Activated CD4-positive, alpha-beta T cell treated with anti-CD3 and anti-CD28 coated beads for 24 hours (primary cell): ENCODE measurements at regions not wholly inside any gene's neighbourhood (a gene's known extent, or its start where the extent isn't known, plus 50 kb on each side); places are given as distances from the start of the nearest gene placed in this dataset.
"Not testable (repeated sequence)": the region's sequence is repeated elsewhere in the genome, so short reads cannot be mapped to it uniquely, and the experiment has no call there.

Experiments used
- DNase-seq, 2 donors: peaks; one replicate each; pipeline ENCODE4 v3.0.0-alpha.2; 2020; ENCODE audit warnings: low read depth in 2 of 2

- DNase-seq: no peak
Observed at GRCh38 chr6:130672153-130672552, 155.1 kb upstream of the SMLR1 start.

GRCh38 chr6:130674604-130675003 lies 152.6 kb upstream of the SMLR1 start:
- DNase-seq: no peak

GRCh38 chr6:130675072-130675471 lies 152.1 kb upstream of the SMLR1 start:
- DNase-seq: no peak

- DNase-seq: no peak
Observed at GRCh38 chr6:130676077-130676772, 151.0 kb upstream of the SMLR1 start.

GRCh38 chr6:130676773-130677144 lies 150.4 kb upstream of the SMLR1 start:
- DNase-seq: no peak

- DNase-seq: no peak
Observed at GRCh38 chr6:130677312-130677711, 149.9 kb upstream of the SMLR1 start.

- DNase-seq: no peak
Observed at GRCh38 chr6:130677766-130678165, 149.4 kb upstream of the SMLR1 start.

- DNase-seq: no peak
Observed at GRCh38 chr6:130679684-130680083, 147.5 kb upstream of the SMLR1 start.

- no peak for DNase-seq
Observed at GRCh38 chr6:130680116-130680515, 147.1 kb upstream of the SMLR1 start.

GRCh38 chr6:130681028-130681427 lies 146.2 kb upstream of the SMLR1 start:
- no peak for DNase-seq

- no peak for DNase-seq
Observed at GRCh38 chr6:130682066-130682465, 145.1 kb upstream of the SMLR1 start.

GRCh38 chr6:130683761-130684517 lies 143.3 kb upstream of the SMLR1 start:
- DNase-seq: no peak

GRCh38 chr6:130692659-130693058 lies 134.5 kb upstream of the SMLR1 start:
- no peak for DNase-seq

- no peak for DNase-seq
Observed at GRCh38 chr6:130693944-130694343, 133.3 kb upstream of the SMLR1 start.

GRCh38 chr6:130694606-130695005 lies 132.6 kb upstream of the SMLR1 start:
- no peak for DNase-seq

GRCh38 chr6:130696806-130697205 lies 130.4 kb upstream of the SMLR1 start:
- no peak for DNase-seq

GRCh38 chr6:130697271-130697994 lies 129.8 kb upstream of the SMLR1 start:
- no peak for DNase-seq

- DNase-seq: peak; percentile 39 to 49
Observed at GRCh38 chr6:130697995-130698535, 129.1 kb upstream of the SMLR1 start.

- no peak for DNase-seq
Observed at GRCh38 chr6:130699742-130700141, 127.5 kb upstream of the SMLR1 start.

GRCh38 chr6:130700397-130700796 lies 126.8 kb upstream of the SMLR1 start:
- no peak for DNase-seq

GRCh38 chr6:130708338-130708737 lies 118.9 kb upstream of the SMLR1 start:
- DNase-seq: no peak

GRCh38 chr6:130711641-130712040 lies 115.6 kb upstream of the SMLR1 start:
- not testable (repeated sequence) for DNase-seq
